Esophagus squamous epithelium (tissue), 5 donors: ENCODE measurements at regions not wholly inside any gene's neighbourhood (a gene's known extent, or its start where the extent isn't known, plus 50 kb on each side); places are given as distances from the start of the nearest gene placed in this dataset.

Experiments used
- DNase-seq: peaks from one replicate; lab custom pipeline; 2025; lab: John Stamatoyannopoulos, UW
- H3K27ac ChIP-seq, 4 donors: fragments of 200-600 bp; sonication (generic); one replicate each; pipeline ENCODE4 v1.5.1; 2016 to 2019; ENCODE audit warnings: mild to moderate bottlenecking in 1 of 4
- H3K27me3 ChIP-seq, 4 donors: fragments of 200-600 bp; sonication (generic); 1 replicate in 3 of 4; 2 replicates in 1 of 4; pipeline versions ENCODE4 v1.5.1 to v1.6.0; 2017 to 2021; ENCODE audit warnings: antibody characterized with exemption in 1 of 4
- H3K36me3 ChIP-seq, 3 donors: fragments of 200-600 bp; sonication (generic); one replicate each; pipeline ENCODE4 v1.5.1; 2016 to 2019
- H3K4me1 ChIP-seq, 3 donors: fragments of 200-600 bp; sonication (generic); one replicate each; pipeline ENCODE4 v1.5.1; 2017 to 2019
- H3K4me3 ChIP-seq, 4 donors: fragments of 200-600 bp; sonication (generic); 1 replicate in 3 of 4; 2 replicates in 1 of 4; pipeline ENCODE4 v1.5.1; 2016 to 2019; ENCODE audit warnings: mild to moderate bottlenecking in 2 of 4, moderate library complexity in 1 of 4
- H3K9me3 ChIP-seq, 3 donors: fragments of 200-600 bp; sonication (generic); one replicate each; pipeline ENCODE4 v1.5.1; 2016 to 2019
- POLR2A ChIP-seq, 4 donors: fragments of 450-650 bp; IDR thresholded peaks; one replicate each; pipeline ENCODE4 v1.6.1; 2017; ENCODE audit warnings: antibody characterized with exemption in 4 of 4, mild to moderate bottlenecking in 4 of 4, moderate library complexity in 3 of 4
- WGBS, 2 donors: methylation state at CpG; one replicate each; pipeline ENCODE4 v1.1.5; 2018; 5-methylcytosine and 5-hydroxymethylcytosine counted together
- intact Hi-C: fragments of 100-400 bp; cut with DNase I; formaldehyde crosslinking; loops from one replicate; pipeline ENCODE4 v1.15.0; 2022
- TF ChIP-seq, protein P1 (sequence below), 6 experiments: fragments of 450-650 bp in 4 of 6; fragments of 200-600 bp in 2 of 6; sonication (generic) in 2 of 6; IDR thresholded peaks; one replicate each; pipeline ENCODE4 v1.5.1; 2016 to 2019; ENCODE audit warnings: antibody characterized with exemption in 6 of 6, mild to moderate bottlenecking in 4 of 6, moderate library complexity in 4 of 6
- donor health status: DM: yes; HTN: yes; CAD: no.

DNA sequence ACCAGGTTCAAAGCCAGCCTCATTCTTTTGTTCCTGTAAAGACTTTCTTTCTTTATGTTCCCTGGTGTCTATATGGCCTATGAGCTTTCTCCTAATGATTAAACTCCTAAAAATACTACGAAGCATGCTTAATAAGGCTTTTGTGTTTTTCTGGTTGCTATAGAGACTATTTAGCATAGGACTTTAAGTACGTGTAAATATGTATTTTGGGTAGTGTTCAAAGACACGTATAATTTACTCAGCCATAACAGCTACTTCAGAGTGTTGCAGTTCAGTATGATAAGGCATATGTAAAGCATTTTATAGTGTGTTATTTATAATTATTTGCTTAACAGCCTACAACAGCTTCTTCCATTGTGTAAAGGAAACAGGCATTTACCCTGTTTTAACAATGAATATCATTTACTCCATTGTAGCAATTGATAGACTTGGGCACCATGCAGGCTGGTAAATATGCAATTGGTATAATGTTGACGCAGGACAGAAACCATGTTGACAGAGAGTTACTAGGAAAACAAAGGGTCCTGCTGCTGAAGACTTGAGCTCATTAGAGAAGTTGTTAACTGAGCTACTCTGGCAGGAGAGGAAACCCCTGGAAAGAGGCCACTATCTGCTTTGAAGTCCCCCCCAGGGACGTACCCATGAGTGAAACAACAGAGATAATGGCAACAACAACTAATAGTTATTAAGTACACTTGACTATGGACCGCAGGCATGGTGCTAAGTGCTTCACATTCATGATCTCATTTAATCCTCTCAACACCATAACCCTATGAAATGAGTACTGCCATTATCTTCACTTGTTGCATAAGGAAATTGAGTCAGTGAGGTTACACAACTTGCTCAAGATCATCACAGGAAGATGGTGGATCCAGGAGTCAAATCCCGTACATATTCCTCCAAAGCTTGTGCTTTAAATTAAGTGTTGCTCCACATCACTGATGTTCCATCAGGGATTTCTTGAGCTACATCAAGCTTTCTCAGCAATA is 342.2 kb upstream of the DYNLRB2 start:
- Histone ChIP-seq H3K36me3 (no peaks in the 10 kb centered on the region), H3K4me1 (peaks cover 0 to 36% (median 4%) of the 10 kb centered on the region in 3 donors), H3K27me3 (no peaks in the 10 kb centered on the region), H3K9me3 (no peaks in the 10 kb centered on the region), H3K4me3 (no peak overlapping the region), H3K27ac (no peak overlapping the region)
- DNase-seq, result no peak
- intact Hi-C loops, result no loop called here
- no peak for TF ChIP-seq POLR2A (IDR thresholded peaks at IDR 0.05)
- TF ChIP-seq, protein P1, sequence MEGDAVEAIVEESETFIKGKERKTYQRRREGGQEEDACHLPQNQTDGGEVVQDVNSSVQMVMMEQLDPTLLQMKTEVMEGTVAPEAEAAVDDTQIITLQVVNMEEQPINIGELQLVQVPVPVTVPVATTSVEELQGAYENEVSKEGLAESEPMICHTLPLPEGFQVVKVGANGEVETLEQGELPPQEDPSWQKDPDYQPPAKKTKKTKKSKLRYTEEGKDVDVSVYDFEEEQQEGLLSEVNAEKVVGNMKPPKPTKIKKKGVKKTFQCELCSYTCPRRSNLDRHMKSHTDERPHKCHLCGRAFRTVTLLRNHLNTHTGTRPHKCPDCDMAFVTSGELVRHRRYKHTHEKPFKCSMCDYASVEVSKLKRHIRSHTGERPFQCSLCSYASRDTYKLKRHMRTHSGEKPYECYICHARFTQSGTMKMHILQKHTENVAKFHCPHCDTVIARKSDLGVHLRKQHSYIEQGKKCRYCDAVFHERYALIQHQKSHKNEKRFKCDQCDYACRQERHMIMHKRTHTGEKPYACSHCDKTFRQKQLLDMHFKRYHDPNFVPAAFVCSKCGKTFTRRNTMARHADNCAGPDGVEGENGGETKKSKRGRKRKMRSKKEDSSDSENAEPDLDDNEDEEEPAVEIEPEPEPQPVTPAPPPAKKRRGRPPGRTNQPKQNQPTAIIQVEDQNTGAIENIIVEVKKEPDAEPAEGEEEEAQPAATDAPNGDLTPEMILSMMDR (IDR thresholded peaks at IDR 0.05), result no peak
- WGBS, 2 donors, result 56 to 57% methylated on average over 7 of the region's 7 CpGs

- Histone ChIP-seq H3K9me3 (no peaks in the 10 kb centered on the region), H3K36me3 (no peaks in the 10 kb centered on the region), H3K27ac (no peak overlapping the region), H3K4me3 (no peak overlapping the region), H3K27me3 (peaks cover 0 to 3% (median 0%) of the 10 kb centered on the region in 4 donors), H3K4me1 (peaks cover 0 to 28% (median 1%) of the 10 kb centered on the region in 3 donors)
- DNase-seq, result no peak
- TF ChIP-seq, protein P1 (IDR thresholded peaks at IDR 0.05), result no peak
- no peak for TF ChIP-seq POLR2A (IDR thresholded peaks at IDR 0.05)
- WGBS, 2 donors, result 20 to 30% methylated on average over 4 of the region's 4 CpGs
- intact Hi-C loops, result no loop called here
These were observed 343.0 kb upstream of the DYNLRB2 start for GRCh38 chr16:80197741-80198201.

GRCh38 chr16:80191928-80192327 is 348.9 kb upstream of the DYNLRB2 start:
- intact Hi-C loops, result no loop called here
- TF ChIP-seq, protein P1 (IDR thresholded peaks at IDR 0.05), result no peak
- no peak for TF ChIP-seq POLR2A (IDR thresholded peaks at IDR 0.05)

GRCh38 chr16:80189476-80190175 is 351.2 kb upstream of the DYNLRB2 start:
- TF ChIP-seq POLR2A (IDR thresholded peaks at IDR 0.05), result no peak
- TF ChIP-seq, protein P1 (IDR thresholded peaks at IDR 0.05), result no peak
- H3K4me1 ChIP-seq, result peaks cover 0 to 1% (median 0%) of the 10 kb centered on the region in 3 donors
- no peaks in the 10 kb centered on the region for H3K36me3 ChIP-seq
- H3K9me3 ChIP-seq, result no peaks in the 10 kb centered on the region
- 70 to 71% methylated on average over 7 of the region's 7 CpGs for WGBS, 2 donors
- no peak overlapping the region for H3K4me3 ChIP-seq
- DNase-seq, result no peak
- H3K27me3 ChIP-seq, result peaks cover 0 to 3% (median 0%) of the 10 kb centered on the region in 4 donors
- H3K27ac ChIP-seq, result no peak overlapping the region
- intact Hi-C loops, result no loop called here

More at GRCh38 chr16:80191928-80192327, 348.9 kb upstream of the DYNLRB2 start:
- no peak overlapping the region for H3K4me3 ChIP-seq
- 67 to 80% methylated on average over 3 of the region's 3 CpGs for WGBS, 2 donors
- no peaks in the 10 kb centered on the region for H3K9me3 ChIP-seq
- no peak for DNase-seq
- H3K4me1 ChIP-seq, result peaks cover 0 to 8% (median 0%) of the 10 kb centered on the region in 3 donors
- peaks cover 0 to 3% (median 0%) of the 10 kb centered on the region in 4 donors for H3K27me3 ChIP-seq
- H3K27ac ChIP-seq, result no peak overlapping the region
- H3K36me3 ChIP-seq, result no peaks in the 10 kb centered on the region
